Epidermal melanocyte (primary cell): ENCODE measurements at regions not wholly inside any gene's neighbourhood (a gene's known extent, or its start where the extent isn't known, plus 50 kb on each side); places are given as distances from the start of the nearest gene placed in this dataset.
A peak's percentile ranks its signal among the peaks of the same experiment; 100 is the strongest.

Experiments
- DNase-seq: peaks from one replicate; pipeline ENCODE4 v3.0.0; 2011; ENCODE audit warnings: low spot score; ENCODE audit not compliant: insufficient read length

GRCh38 chr20:40591119-40591518, 97.9 kb downstream of the MAFB start:
- no peak for DNase-seq

- DNase-seq = no peak
Measured at GRCh38 chr20:40589581-40589980, 99.5 kb downstream of the MAFB start.

GRCh38 chr20:40588891-40589290, 100.1 kb downstream of the MAFB start:
- no peak for DNase-seq

- DNase-seq = no peak
Measured at GRCh38 chr20:40587038-40587437, 102.0 kb downstream of the MAFB start.

- DNase-seq = no peak
Measured at GRCh38 chr20:40584130-40584809, 104.8 kb downstream of the MAFB start.

GRCh38 chr20:40583636-40584035, 105.4 kb downstream of the MAFB start:
- no peak for DNase-seq

GRCh38 chr20:40583205-40583604, 105.8 kb downstream of the MAFB start:
- no peak for DNase-seq

GRCh38 chr20:40582531-40582930, 106.5 kb downstream of the MAFB start:
- no peak for DNase-seq

- DNase-seq = no peak
Measured at GRCh38 chr20:40579701-40580100, 109.3 kb downstream of the MAFB start.

- DNase-seq = no peak
Measured at GRCh38 chr20:40578961-40579360, 110.1 kb downstream of the MAFB start.

- DNase-seq = no peak
Measured at GRCh38 chr20:40575851-40576250, 113.2 kb downstream of the MAFB start.

GRCh38 chr20:40572251-40572650, 116.8 kb downstream of the MAFB start:
- no peak for DNase-seq

GRCh38 chr20:40571639-40572038, 117.4 kb downstream of the MAFB start:
- no peak for DNase-seq

- no peak for DNase-seq
Measured at GRCh38 chr20:40568200-40568599, 120.8 kb downstream of the MAFB start.

GRCh38 chr20:40565682-40566040, 123.4 kb downstream of the MAFB start:
- no peak for DNase-seq

GRCh38 chr20:40565001-40565681, 123.9 kb downstream of the MAFB start:
- peak; percentile 40 for DNase-seq

- DNase-seq = no peak
Measured at GRCh38 chr20:40563296-40563950, 125.6 kb downstream of the MAFB start.

- no peak for DNase-seq
Measured at GRCh38 chr20:40562031-40562430, 127.0 kb downstream of the MAFB start.

- no peak for DNase-seq
Measured at GRCh38 chr20:40561187-40561586, 127.8 kb downstream of the MAFB start.

GRCh38 chr20:40558212-40558611, 130.8 kb downstream of the MAFB start:
- no peak for DNase-seq

GRCh38 chr20:40551125-40551530, 137.9 kb downstream of the MAFB start:
- DNase-seq = no peak

GRCh38 chr20:40547483-40548091, 141.4 kb downstream of the MAFB start:
- DNase-seq = no peak
